ENCODE measurements at regions not wholly inside any gene's neighbourhood (a gene's known extent, or its start where the extent isn't known, plus 50 kb on each side); places are given as distances from the start of the nearest gene placed in this dataset.

- ChIA-PET POLR2A (no interaction called here), CTCF (interaction anchor here (0.6 kb wide), 1 partner anchor 289 kb away, joined by 3 read pairs; no protein-coding TSS in a partner anchor)
- no peak overlapping the region for H3K4me3 ChIP-seq (ENCODE audit: low read depth, low read length)
- no peak overlapping the region for H3K27ac ChIP-seq (ENCODE audit: extremely low read depth, low read depth, low read length)
- H3K36me3 ChIP-seq (ENCODE audit: control insufficient read depth in 2 of 2, insufficient read depth in 1 of 2, low read length in 2 of 2): no peaks in the 10 kb centered on the region
- H3K4me1 ChIP-seq (ENCODE audit: control insufficient read depth, insufficient read depth, low read length): no peaks in the 10 kb centered on the region
- H3K9me3 ChIP-seq (ENCODE audit: control insufficient read depth, insufficient read depth, low read depth, low read length): no peaks in the 10 kb centered on the region
- TF ChIP-seq ZNF785 (tag by site-specific recombination; IDR thresholded peaks at IDR 0.05): no peak
- TF ChIP-seq ZNF629 (tag by site-specific recombination; IDR thresholded peaks at IDR 0.05): no peak
- no peak for TF ChIP-seq ZNF37A (tag by site-specific recombination; IDR thresholded peaks at IDR 0.05)
Observed at GRCh38 chr20:7571101-7571500, 369.2 kb downstream of the HAO1 start.

- POLR2A ChIA-PET: no interaction called here
- H3K9me3 ChIP-seq (ENCODE audit: control insufficient read depth, insufficient read depth, low read depth, low read length): no peaks in the 10 kb centered on the region
- H3K27ac ChIP-seq (ENCODE audit: extremely low read depth, low read depth, low read length): no peak overlapping the region
- CTCF ChIA-PET: no interaction called here
- no peak overlapping the region for H3K4me3 ChIP-seq (ENCODE audit: low read depth, low read length)
- H3K4me1 ChIP-seq (ENCODE audit: control insufficient read depth, insufficient read depth, low read length): no peaks in the 10 kb centered on the region
- TF ChIP-seq HOXD13 (CRISPR knock-in tag; IDR thresholded peaks at IDR 0.05; ENCODE audit: borderline replicate concordance) (no peak), ZNF658 (tag by site-specific recombination; IDR thresholded peaks at IDR 0.05) (no peak), ZEB2 (tag by site-specific recombination; IDR thresholded peaks at IDR 0.05) (no peak), ZNF549 (tag by site-specific recombination; IDR thresholded peaks at IDR 0.05) (no peak), ZNF561 (tag by site-specific recombination; IDR thresholded peaks at IDR 0.05; ENCODE audit: borderline replicate concordance) (no peak), KLF10 (tag by site-specific recombination; IDR thresholded peaks at IDR 0.05) (no peak), ZNF510 (tag by site-specific recombination; IDR thresholded peaks at IDR 0.05; ENCODE audit: insufficient replicate concordance) (no peak), ZNF157 (tag by site-specific recombination; IDR thresholded peaks at IDR 0.05) (no peak)
- TF ChIP-seq, protein P1, sequence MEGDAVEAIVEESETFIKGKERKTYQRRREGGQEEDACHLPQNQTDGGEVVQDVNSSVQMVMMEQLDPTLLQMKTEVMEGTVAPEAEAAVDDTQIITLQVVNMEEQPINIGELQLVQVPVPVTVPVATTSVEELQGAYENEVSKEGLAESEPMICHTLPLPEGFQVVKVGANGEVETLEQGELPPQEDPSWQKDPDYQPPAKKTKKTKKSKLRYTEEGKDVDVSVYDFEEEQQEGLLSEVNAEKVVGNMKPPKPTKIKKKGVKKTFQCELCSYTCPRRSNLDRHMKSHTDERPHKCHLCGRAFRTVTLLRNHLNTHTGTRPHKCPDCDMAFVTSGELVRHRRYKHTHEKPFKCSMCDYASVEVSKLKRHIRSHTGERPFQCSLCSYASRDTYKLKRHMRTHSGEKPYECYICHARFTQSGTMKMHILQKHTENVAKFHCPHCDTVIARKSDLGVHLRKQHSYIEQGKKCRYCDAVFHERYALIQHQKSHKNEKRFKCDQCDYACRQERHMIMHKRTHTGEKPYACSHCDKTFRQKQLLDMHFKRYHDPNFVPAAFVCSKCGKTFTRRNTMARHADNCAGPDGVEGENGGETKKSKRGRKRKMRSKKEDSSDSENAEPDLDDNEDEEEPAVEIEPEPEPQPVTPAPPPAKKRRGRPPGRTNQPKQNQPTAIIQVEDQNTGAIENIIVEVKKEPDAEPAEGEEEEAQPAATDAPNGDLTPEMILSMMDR (tag by site-specific recombination; IDR thresholded peaks at IDR 0.05): no peak
- no peaks in the 10 kb centered on the region for H3K36me3 ChIP-seq (ENCODE audit: control insufficient read depth in 2 of 2, insufficient read depth in 1 of 2, low read length in 2 of 2)
Observed at GRCh38 chr20:7571521-7572055, 368.7 kb downstream of the HAO1 start.

GRCh38 chr20:7579888-7580287 lies 360.4 kb downstream of the HAO1 start:
- CTCF ChIA-PET: no interaction called here
- H3K27ac ChIP-seq (ENCODE audit: extremely low read depth, low read depth, low read length): no peak overlapping the region

DNA sequence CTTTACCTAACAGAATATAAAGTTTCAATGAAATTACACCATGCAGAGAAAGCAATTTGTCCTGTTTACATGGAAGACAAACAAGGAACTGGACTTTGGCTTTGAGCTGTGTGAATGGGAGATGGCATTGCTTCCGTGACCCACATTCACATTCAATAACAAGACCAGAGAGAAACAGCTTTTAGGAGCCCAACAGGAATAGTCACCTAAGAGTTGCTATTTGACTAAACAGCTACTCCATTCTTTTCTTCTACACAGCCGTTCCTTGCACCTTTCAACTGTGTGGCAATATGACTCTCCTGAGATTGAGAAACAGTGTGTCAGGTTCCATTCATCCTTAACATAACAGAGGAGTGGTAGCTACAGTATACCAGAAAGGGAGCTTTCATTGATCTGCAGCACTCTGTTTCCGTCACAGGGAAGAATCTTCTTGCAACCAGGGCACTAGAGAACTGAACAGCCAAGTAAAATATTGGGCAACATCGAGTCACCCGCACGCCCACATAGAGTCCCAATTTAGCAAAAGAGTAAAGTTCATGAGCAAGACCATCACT lies 355.1 kb downstream of the HAO1 start:
- POLR2A ChIA-PET: no interaction called here
- Histone ChIP-seq H3K4me1 (ENCODE audit: control insufficient read depth, insufficient read depth, low read length) (no peaks in the 10 kb centered on the region), H3K4me3 (ENCODE audit: low read depth, low read length) (no peak overlapping the region), H3K9me3 (ENCODE audit: control insufficient read depth, insufficient read depth, low read depth, low read length) (no peaks in the 10 kb centered on the region), H3K27ac (ENCODE audit: extremely low read depth, low read depth, low read length) (no peak overlapping the region), H3K36me3 (ENCODE audit: control insufficient read depth in 2 of 2, insufficient read depth in 1 of 2, low read length in 2 of 2) (no peaks in the 10 kb centered on the region)
- CTCF ChIA-PET: no interaction called here
- TF ChIP-seq ZNF10 (tag by site-specific recombination; IDR thresholded peaks at IDR 0.05) (no peak), GLIS1 (tag by site-specific recombination; IDR thresholded peaks at IDR 0.05) (no peak), TRIM28 (IDR thresholded peaks at IDR 0.05; ENCODE audit: borderline replicate concordance, low read length) (no peak), ZFP69B (tag by site-specific recombination; IDR thresholded peaks at IDR 0.05) (no peak), ZEB2 (tag by site-specific recombination; IDR thresholded peaks at IDR 0.05) (no peak), KLF16 (tag by site-specific recombination; IDR thresholded peaks at IDR 0.05) (no peak), ZNF175 (tag by site-specific recombination; IDR thresholded peaks at IDR 0.05) (no peak), ZSCAN16 (tag by site-specific recombination; IDR thresholded peaks at IDR 0.05) (no peak), ZNF585B (tag by site-specific recombination; IDR thresholded peaks at IDR 0.05) (no peak)
- TF ChIP-seq, protein P2, sequence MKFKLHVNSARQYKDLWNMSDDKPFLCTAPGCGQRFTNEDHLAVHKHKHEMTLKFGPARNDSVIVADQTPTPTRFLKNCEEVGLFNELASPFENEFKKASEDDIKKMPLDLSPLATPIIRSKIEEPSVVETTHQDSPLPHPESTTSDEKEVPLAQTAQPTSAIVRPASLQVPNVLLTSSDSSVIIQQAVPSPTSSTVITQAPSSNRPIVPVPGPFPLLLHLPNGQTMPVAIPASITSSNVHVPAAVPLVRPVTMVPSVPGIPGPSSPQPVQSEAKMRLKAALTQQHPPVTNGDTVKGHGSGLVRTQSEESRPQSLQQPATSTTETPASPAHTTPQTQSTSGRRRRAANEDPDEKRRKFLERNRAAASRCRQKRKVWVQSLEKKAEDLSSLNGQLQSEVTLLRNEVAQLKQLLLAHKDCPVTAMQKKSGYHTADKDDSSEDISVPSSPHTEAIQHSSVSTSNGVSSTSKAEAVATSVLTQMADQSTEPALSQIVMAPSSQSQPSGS (tag by site-specific recombination; IDR thresholded peaks at IDR 0.05; ENCODE audit: low read depth): no peak

More at GRCh38 chr20:7579888-7580287, 360.4 kb downstream of the HAO1 start:
- H3K9me3 ChIP-seq (ENCODE audit: control insufficient read depth, insufficient read depth, low read depth, low read length): no peaks in the 10 kb centered on the region
- no peaks in the 10 kb centered on the region for H3K4me1 ChIP-seq (ENCODE audit: control insufficient read depth, insufficient read depth, low read length)
- no peaks in the 10 kb centered on the region for H3K36me3 ChIP-seq (ENCODE audit: control insufficient read depth in 2 of 2, insufficient read depth in 1 of 2, low read length in 2 of 2)
- no peak overlapping the region for H3K4me3 ChIP-seq (ENCODE audit: low read depth, low read length)
- POLR2A ChIA-PET: no interaction called here
- TF ChIP-seq ZBTB26 (tag by site-specific recombination; optimal IDR thresholded peaks at IDR 0.05): no peak
- TF ChIP-seq ZNF558 (tag by site-specific recombination; IDR thresholded peaks at IDR 0.05): no peak
